ENCODE measurements at regions not wholly inside any gene's neighbourhood (a gene's known extent, or its start where the extent isn't known, plus 50 kb on each side); places are given as distances from the start of the nearest gene placed in this dataset.

DNA sequence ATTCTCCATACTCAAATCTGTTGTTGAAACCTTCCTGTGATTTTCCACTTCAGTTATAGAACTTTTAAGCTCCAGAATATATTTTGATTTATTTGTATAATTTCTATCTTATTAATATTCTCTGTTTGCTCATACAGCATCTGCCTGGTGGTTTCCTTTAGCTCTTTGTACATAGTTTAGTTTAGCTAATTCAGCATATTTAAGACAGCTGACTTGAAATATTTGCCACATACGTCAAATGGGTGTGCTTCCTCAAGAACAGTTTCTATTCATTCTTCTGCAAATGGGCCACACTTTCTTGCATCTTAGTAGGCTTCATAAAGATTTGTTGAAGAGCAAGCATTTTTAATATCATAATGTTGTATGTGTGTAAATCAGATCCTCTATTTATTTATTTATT is 101.8 kb downstream of the MAGEC1 start:
- H3K9me3 Mint-ChIP-seq (ENCODE audit: unreplicated experiment): no peaks in the 10 kb centered on the region
- no peak overlapping the region for H3K27ac Mint-ChIP-seq (ENCODE audit: unreplicated experiment)
- no peak overlapping the region for H3K4me3 Mint-ChIP-seq (ENCODE audit: unreplicated experiment)
- DNase-seq (ENCODE audit: low read depth): no peak
- no peak for FAIRE-seq
- Histone ChIP-seq H3K9ac (ENCODE audit: low read length) (no peak overlapping the region), H3K4me2 (ENCODE audit: low read length) (no peak overlapping the region), H3K27ac (ENCODE audit: low read depth, low read length) (no peak overlapping the region), H3K4me1 (ENCODE audit: insufficient read depth, low read length) (no peaks in the 10 kb centered on the region), H3K27me3 (ENCODE audit: insufficient read depth, low read length) (no peaks in the 10 kb centered on the region), H2AFZ (ENCODE audit: low read depth, low read length) (no peak overlapping the region), H3K36me3 (ENCODE audit: insufficient read depth, low read length) (no peaks in the 10 kb centered on the region), H4K20me1 (ENCODE audit: insufficient read depth, low read length) (no peaks in the 10 kb centered on the region), H3K4me3 (ENCODE audit: insufficient read depth, low read depth, low read length) (no peak overlapping the region), H3K79me2 (ENCODE audit: insufficient read depth, low read length) (no peaks in the 10 kb centered on the region), H3K9me3 (ENCODE audit: insufficient read depth, low read depth, low read length) (no peaks in the 10 kb centered on the region)
- H3K36me3 Mint-ChIP-seq (ENCODE audit: low read depth, unreplicated experiment): no peaks in the 10 kb centered on the region
- no peaks in the 10 kb centered on the region for H3K4me1 Mint-ChIP-seq (ENCODE audit: low read depth, unreplicated experiment)
- H3K27me3 Mint-ChIP-seq (ENCODE audit: low read depth, unreplicated experiment): no peaks in the 10 kb centered on the region
- TF ChIP-seq, protein P1, sequence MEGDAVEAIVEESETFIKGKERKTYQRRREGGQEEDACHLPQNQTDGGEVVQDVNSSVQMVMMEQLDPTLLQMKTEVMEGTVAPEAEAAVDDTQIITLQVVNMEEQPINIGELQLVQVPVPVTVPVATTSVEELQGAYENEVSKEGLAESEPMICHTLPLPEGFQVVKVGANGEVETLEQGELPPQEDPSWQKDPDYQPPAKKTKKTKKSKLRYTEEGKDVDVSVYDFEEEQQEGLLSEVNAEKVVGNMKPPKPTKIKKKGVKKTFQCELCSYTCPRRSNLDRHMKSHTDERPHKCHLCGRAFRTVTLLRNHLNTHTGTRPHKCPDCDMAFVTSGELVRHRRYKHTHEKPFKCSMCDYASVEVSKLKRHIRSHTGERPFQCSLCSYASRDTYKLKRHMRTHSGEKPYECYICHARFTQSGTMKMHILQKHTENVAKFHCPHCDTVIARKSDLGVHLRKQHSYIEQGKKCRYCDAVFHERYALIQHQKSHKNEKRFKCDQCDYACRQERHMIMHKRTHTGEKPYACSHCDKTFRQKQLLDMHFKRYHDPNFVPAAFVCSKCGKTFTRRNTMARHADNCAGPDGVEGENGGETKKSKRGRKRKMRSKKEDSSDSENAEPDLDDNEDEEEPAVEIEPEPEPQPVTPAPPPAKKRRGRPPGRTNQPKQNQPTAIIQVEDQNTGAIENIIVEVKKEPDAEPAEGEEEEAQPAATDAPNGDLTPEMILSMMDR (IDR thresholded peaks at IDR 0.05; ENCODE audit: insufficient read depth, low read depth, low read length): no peak
- no peak for TF ChIP-seq EZH2 (IDR thresholded peaks at IDR 0.05; ENCODE audit: insufficient read depth, low read length)

DNA sequence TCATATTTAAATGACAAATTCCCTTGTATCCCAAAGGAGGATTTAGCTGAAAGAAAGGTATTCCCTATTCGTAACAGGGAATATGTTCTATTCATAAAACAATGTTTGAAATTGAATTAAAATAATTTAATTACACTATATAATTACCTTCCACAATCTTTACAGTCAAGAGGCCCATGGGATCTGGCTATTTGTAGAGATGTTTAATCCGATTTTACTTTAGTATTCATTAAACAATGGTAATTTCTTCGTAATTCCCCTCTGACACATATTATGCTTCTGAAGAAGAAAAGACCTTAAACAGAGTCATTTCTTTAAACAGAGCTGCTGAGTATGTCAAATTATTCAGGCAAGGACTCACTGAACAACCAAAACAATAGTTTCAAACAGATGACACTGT is 98.8 kb downstream of the MAGEC1 start:
- Histone ChIP-seq H3K4me3 (ENCODE audit: insufficient read depth, low read depth, low read length) (no peak overlapping the region), H3K9me3 (ENCODE audit: insufficient read depth, low read depth, low read length) (no peaks in the 10 kb centered on the region), H3K4me2 (ENCODE audit: low read length) (no peak overlapping the region), H3K79me2 (ENCODE audit: insufficient read depth, low read length) (no peaks in the 10 kb centered on the region), H3K36me3 (ENCODE audit: insufficient read depth, low read length) (no peaks in the 10 kb centered on the region), H3K4me1 (ENCODE audit: insufficient read depth, low read length) (no peaks in the 10 kb centered on the region), H3K27me3 (ENCODE audit: insufficient read depth, low read length) (no peaks in the 10 kb centered on the region), H4K20me1 (ENCODE audit: insufficient read depth, low read length) (no peaks in the 10 kb centered on the region), H3K27ac (ENCODE audit: low read depth, low read length) (no peak overlapping the region), H2AFZ (ENCODE audit: low read depth, low read length) (no peak overlapping the region), H3K9ac (ENCODE audit: low read length) (no peak overlapping the region)
- no peak for DNase-seq (ENCODE audit: low read depth)
- TF ChIP-seq, protein P1 (IDR thresholded peaks at IDR 0.05; ENCODE audit: insufficient read depth, low read depth, low read length): no peak
- TF ChIP-seq EZH2 (IDR thresholded peaks at IDR 0.05; ENCODE audit: insufficient read depth, low read length): no peak
- no peak overlapping the region for H3K27ac Mint-ChIP-seq (ENCODE audit: unreplicated experiment)
- no peak overlapping the region for H3K4me3 Mint-ChIP-seq (ENCODE audit: unreplicated experiment)
- no peaks in the 10 kb centered on the region for H3K36me3 Mint-ChIP-seq (ENCODE audit: low read depth, unreplicated experiment)
- H3K27me3 Mint-ChIP-seq (ENCODE audit: low read depth, unreplicated experiment): no peaks in the 10 kb centered on the region
- no peaks in the 10 kb centered on the region for H3K4me1 Mint-ChIP-seq (ENCODE audit: low read depth, unreplicated experiment)
- no peaks in the 10 kb centered on the region for H3K9me3 Mint-ChIP-seq (ENCODE audit: unreplicated experiment)
- FAIRE-seq: no peak

DNA sequence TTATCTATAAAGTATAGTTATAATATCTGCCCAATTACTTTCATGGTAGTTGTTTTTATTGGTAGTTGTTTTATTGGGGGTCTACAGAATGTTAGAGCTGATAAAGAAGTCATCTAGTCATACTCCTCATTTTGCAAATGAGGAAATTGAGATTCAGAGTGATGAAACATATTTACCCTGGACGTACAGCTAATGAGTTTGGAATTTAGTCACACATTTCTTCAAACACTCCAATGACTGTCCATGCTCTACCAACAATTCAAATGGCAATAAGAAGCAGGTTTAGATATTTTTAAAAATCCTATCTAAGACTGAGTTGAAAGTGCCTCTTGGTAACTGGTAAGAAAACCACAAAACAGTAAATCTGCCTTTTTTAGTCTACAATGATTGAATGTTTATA is 98.2 kb downstream of the MAGEC1 start:
- H2AFZ ChIP-seq (ENCODE audit: low read depth, low read length): no peak overlapping the region
- H3K27ac Mint-ChIP-seq (ENCODE audit: unreplicated experiment): no peak overlapping the region

More for the DNA sequence above, 98.2 kb downstream of the MAGEC1 start:
- DNase-seq (ENCODE audit: low read depth) (no peak), FAIRE-seq (peak; percentile 66)
- Histone ChIP-seq H3K4me1 (ENCODE audit: insufficient read depth, low read length) (no peaks in the 10 kb centered on the region), H3K36me3 (ENCODE audit: insufficient read depth, low read length) (no peaks in the 10 kb centered on the region), H3K27me3 (ENCODE audit: insufficient read depth, low read length) (no peaks in the 10 kb centered on the region), H3K4me2 (ENCODE audit: low read length) (no peak overlapping the region), H3K27ac (ENCODE audit: low read depth, low read length) (no peak overlapping the region), H4K20me1 (ENCODE audit: insufficient read depth, low read length) (no peaks in the 10 kb centered on the region), H3K4me3 (ENCODE audit: insufficient read depth, low read depth, low read length) (no peak overlapping the region), H3K79me2 (ENCODE audit: insufficient read depth, low read length) (no peaks in the 10 kb centered on the region), H3K9me3 (ENCODE audit: insufficient read depth, low read depth, low read length) (no peaks in the 10 kb centered on the region), H3K9ac (ENCODE audit: low read length) (no peak overlapping the region)
- H3K4me3 Mint-ChIP-seq (ENCODE audit: unreplicated experiment): no peak overlapping the region
- H3K36me3 Mint-ChIP-seq (ENCODE audit: low read depth, unreplicated experiment): no peaks in the 10 kb centered on the region
- H3K9me3 Mint-ChIP-seq (ENCODE audit: unreplicated experiment): no peaks in the 10 kb centered on the region
- H3K27me3 Mint-ChIP-seq (ENCODE audit: low read depth, unreplicated experiment): no peaks in the 10 kb centered on the region
- no peaks in the 10 kb centered on the region for H3K4me1 Mint-ChIP-seq (ENCODE audit: low read depth, unreplicated experiment)
- TF ChIP-seq, protein P1 (IDR thresholded peaks at IDR 0.05; ENCODE audit: insufficient read depth, low read depth, low read length): no peak
- TF ChIP-seq EZH2 (IDR thresholded peaks at IDR 0.05; ENCODE audit: insufficient read depth, low read length): no peak

Measured in astrocyte (in vitro differentiated cells and primary cell).